HG03521 (cell line): ENCODE measurements at regions not wholly inside any gene's neighbourhood (a gene's known extent, or its start where the extent isn't known, plus 50 kb on each side); places are given as distances from the start of the nearest gene placed in this dataset.

ENCODE experiments used
- ATAC-seq: cut with Tn5 transposase; IDR thresholded peaks from one replicate; pipeline ENCODE4 v1.9.1; 2021; ENCODE audit warnings: mild to moderate bottlenecking, moderate library complexity; ENCODE audit not compliant: unreplicated experiment

GRCh38 chr11:109249597-109249996 lies 172.4 kb upstream of the C11orf87 start:
- ATAC-seq: no peak

GRCh38 chr11:109251230-109251629 lies 170.8 kb upstream of the C11orf87 start:
- ATAC-seq: no peak

- no peak for ATAC-seq
These were observed 157.9 kb upstream of the C11orf87 start for GRCh38 chr11:109264128-109264527.

GRCh38 chr11:109267293-109268095 lies 154.5 kb upstream of the C11orf87 start:
- ATAC-seq: no peak

GRCh38 chr11:109275931-109276330 lies 146.1 kb upstream of the C11orf87 start:
- ATAC-seq: no peak

- no peak for ATAC-seq
These were observed 136.5 kb upstream of the C11orf87 start for GRCh38 chr11:109285465-109285864.

- ATAC-seq: no peak
These were observed 130.4 kb upstream of the C11orf87 start for GRCh38 chr11:109291553-109291952.

GRCh38 chr11:109298865-109299264 lies 123.1 kb upstream of the C11orf87 start:
- ATAC-seq: no peak

GRCh38 chr11:109300211-109300610 lies 121.8 kb upstream of the C11orf87 start:
- ATAC-seq: no peak

GRCh38 chr11:109302591-109303334 lies 119.2 kb upstream of the C11orf87 start:
- ATAC-seq: no peak

- no peak for ATAC-seq
These were observed 118.6 kb upstream of the C11orf87 start for GRCh38 chr11:109303342-109303741.

GRCh38 chr11:109304159-109304558 lies 117.8 kb upstream of the C11orf87 start:
- ATAC-seq: no peak

- ATAC-seq: no peak
These were observed 117.0 kb upstream of the C11orf87 start for GRCh38 chr11:109305009-109305408.

GRCh38 chr11:109306322-109306721 lies 115.7 kb upstream of the C11orf87 start:
- no peak for ATAC-seq

GRCh38 chr11:109307366-109307765 lies 114.6 kb upstream of the C11orf87 start:
- ATAC-seq: no peak

- no peak for ATAC-seq
These were observed 113.4 kb upstream of the C11orf87 start for GRCh38 chr11:109308551-109308950.

GRCh38 chr11:109309153-109309552 lies 112.8 kb upstream of the C11orf87 start:
- ATAC-seq: no peak

GRCh38 chr11:109317726-109318125 lies 104.3 kb upstream of the C11orf87 start:
- no peak for ATAC-seq

- ATAC-seq: no peak
These were observed 101.4 kb upstream of the C11orf87 start for GRCh38 chr11:109320595-109320994.

GRCh38 chr11:109326781-109327180 lies 95.2 kb upstream of the C11orf87 start:
- no peak for ATAC-seq

GRCh38 chr11:109329716-109330115 lies 92.3 kb upstream of the C11orf87 start:
- ATAC-seq: no peak

- ATAC-seq: no peak
These were observed 83.9 kb upstream of the C11orf87 start for GRCh38 chr11:109338131-109338530.
